B cell (primary cell): ENCODE measurements at regions not wholly inside any gene's neighbourhood (a gene's known extent, or its start where the extent isn't known, plus 50 kb on each side); places are given as distances from the start of the nearest gene placed in this dataset.

Source experiments
- ATAC-seq: fragments of 200-7000 bp; cut with Tn5 transposase; one replicate; pipeline ENCODE4 v1.10.0; 2021; ENCODE audit warnings: low read depth, mild to moderate bottlenecking, moderate number of reproducible peaks, moderate library complexity
- CTCF ChIA-PET: fragments of 350-600 bp; sonication (Branson Sonifier 250); formaldehyde crosslinking; loops from one replicate; lab custom pipeline; 2021; ENCODE audit warnings: antibody characterized with exemption, inconsistent platforms; lab: Charles Lee
- POLR2A ChIA-PET: fragments of 350-600 bp; sonication (Branson Sonifier 250); formaldehyde crosslinking; loops from one replicate; lab custom pipeline; 2021; ENCODE audit warnings: antibody characterized with exemption; lab: Charles Lee
- DNase-seq: peaks from one replicate; pipeline ENCODE4 v3.0.0; 2013
- H2AFZ ChIP-seq: 2 replicates; pipeline ENCODE4 v1.6.1; 2012; ENCODE audit warnings: mild to moderate bottlenecking, low read depth, low read length; ENCODE audit not compliant: insufficient read depth, poor library complexity, severe bottlenecking
- H3K27ac ChIP-seq, 2 donors: 1 replicate in 1 of 2; 2 replicates in 1 of 2; pipeline ENCODE4 v1.5.1; 2012 to 2013; ENCODE audit warnings: low read length in 2 of 2, mild to moderate bottlenecking in 2 of 2, moderate library complexity in 1 of 2
- H3K27me3 ChIP-seq, 4 experiments: fragments of 200-600 bp in 1 of 4; sonication (generic) in 1 of 4; replicated peaks in 1 of 4; 1 replicate in 2 of 4; 2 replicates in 2 of 4; pipeline versions ENCODE4 v1.6.1 to v1.7.0; 2013 to 2016; ENCODE audit warnings: low read length in 3 of 4, mild to moderate bottlenecking in 2 of 4, mixed read lengths in 1 of 4, moderate library complexity in 1 of 4; ENCODE audit not compliant: insufficient read depth in 4 of 4, control insufficient read depth in 3 of 4; ENCODE audit errors: control extremely low read depth in 1 of 4
- H3K36me3 ChIP-seq, 2 experiments: replicated peaks in 1 of 2; 1 replicate in 1 of 2; 2 replicates in 1 of 2; pipeline versions ENCODE4 v1.6.1 to v1.7.1; 2013; ENCODE audit warnings: low read length in 1 of 2; ENCODE audit not compliant: insufficient read depth in 2 of 2, control insufficient read depth in 1 of 2; ENCODE audit errors: control extremely low read depth in 1 of 2, extremely low read depth in 1 of 2
- H3K4me1 ChIP-seq, 2 donors: fragments of 200-600 bp in 1 of 2; sonication (generic) in 1 of 2; 1 replicate in 1 of 2; 2 replicates in 1 of 2; pipeline versions ENCODE4 v1.5.1 to v1.6.1; 2013 to 2017; ENCODE audit warnings: low read length in 2 of 2; ENCODE audit not compliant: control insufficient read depth in 2 of 2, insufficient read depth in 2 of 2
- H3K4me2 ChIP-seq: replicated peaks from 2 replicates; pipeline ENCODE3; 2012; ENCODE audit warnings: mild to moderate bottlenecking, low read depth, low read length; ENCODE audit not compliant: poor library complexity, severe bottlenecking
- H3K4me3 ChIP-seq, 5 experiments: fragments of 200-600 bp in 1 of 5; sonication (generic) in 1 of 5; 1 replicate in 3 of 5; 2 replicates in 2 of 5; pipeline versions ENCODE4 v1.5.1 to v1.7.0; 2011 to 2016; ENCODE audit warnings: low read length in 4 of 5, mild to moderate bottlenecking in 4 of 5, low read depth in 2 of 5, control low read depth in 1 of 5, moderate library complexity in 1 of 5; ENCODE audit not compliant: insufficient read depth in 1 of 5; ENCODE audit errors: control extremely low read depth in 1 of 5, extremely low read depth in 1 of 5
- H3K79me2 ChIP-seq: fragments of 200-600 bp; sonication (generic); one replicate; pipeline ENCODE4 v1.6.0; 2016; ENCODE audit warnings: low read length; ENCODE audit not compliant: control insufficient read depth, insufficient read depth
- H3K9ac ChIP-seq: fragments of 200-600 bp; sonication (generic); 2 replicates; pipeline ENCODE4 v1.6.1; 2017; ENCODE audit warnings: mild to moderate bottlenecking, low read length, moderate library complexity
- H3K9me3 ChIP-seq, 3 donors: one replicate each; pipeline versions ENCODE4 v1.6.1 to v1.7.1; 2013; ENCODE audit warnings: low read length in 2 of 3; ENCODE audit not compliant: control insufficient read depth in 2 of 3, insufficient read depth in 1 of 3; ENCODE audit errors: control extremely low read depth in 1 of 3
- H4K20me1 ChIP-seq: 2 replicates; pipeline ENCODE4 v1.6.0; 2012; ENCODE audit warnings: mild to moderate bottlenecking, low read length; ENCODE audit not compliant: insufficient read depth, control insufficient read depth, poor library complexity, severe bottlenecking
- H3K27ac Mint-ChIP-seq: one replicate; pipeline ENCODE4 v1.8.0; 2021; ENCODE audit warnings: mixed read lengths
- H3K27me3 Mint-ChIP-seq: one replicate; pipeline ENCODE4 v1.8.0; 2021; ENCODE audit warnings: mixed read lengths
- H3K4me1 Mint-ChIP-seq: one replicate; pipeline ENCODE4 v1.8.0; 2021; ENCODE audit warnings: mixed read lengths
- H3K4me3 Mint-ChIP-seq: one replicate; pipeline ENCODE4 v1.8.0; 2021; ENCODE audit warnings: mixed read lengths
- H3K9me3 Mint-ChIP-seq: one replicate; pipeline ENCODE4 v1.8.0; 2022; ENCODE audit warnings: mixed read lengths; ENCODE audit not compliant: insufficient read depth
- EZH2 ChIP-seq: IDR thresholded peaks from 2 replicates; pipeline ENCODE4 v1.6.1; 2012; ENCODE audit warnings: borderline replicate concordance, low read depth, mild to moderate bottlenecking, moderate library complexity, low read length; ENCODE audit not compliant: insufficient read depth, poor library complexity, severe bottlenecking
- WGBS: methylation state at CpG from one replicate; pipeline ENCODE4 v1.1.5; 2013; ENCODE audit warnings: missing lambda C conversion rate; ENCODE audit not compliant: insufficient coverage; 5-methylcytosine and 5-hydroxymethylcytosine counted together
- intact Hi-C: fragments of 100-400 bp; cut with micrococcal nuclease; formaldehyde crosslinking; loops from one replicate; pipeline ENCODE4 v1.10.0; 2022
- TF ChIP-seq, protein P1 (sequence below): fragments of 200-600 bp; IDR thresholded peaks from one replicate; pipeline ENCODE4 v1.8.0; 2022; ENCODE audit warnings: antibody characterized with exemption, mild to moderate bottlenecking

DNA sequence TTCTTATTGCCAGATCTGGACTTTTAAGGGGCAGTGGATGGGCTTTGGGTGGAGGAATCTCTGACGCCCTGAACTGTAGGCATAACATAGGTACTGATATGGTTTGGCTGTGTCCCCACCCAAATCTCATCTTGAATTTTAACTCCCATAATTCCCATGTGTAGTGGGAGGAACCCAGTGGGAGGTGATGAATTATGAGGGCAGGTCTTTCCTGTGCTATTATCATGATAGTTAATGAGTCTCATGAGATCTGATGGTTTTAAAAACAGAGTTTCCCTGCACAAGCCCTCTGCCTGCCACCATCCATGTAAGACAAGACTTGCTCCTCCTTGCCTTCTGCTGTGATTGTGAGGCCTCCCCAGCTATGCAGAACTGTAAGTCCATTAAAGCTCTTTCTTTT, 160.0 kb upstream of the CRY1 start:
- intact Hi-C loops: no loop called here
- H3K4me2 ChIP-seq: no peak overlapping the region
- no peak overlapping the region for H3K27ac ChIP-seq
- H3K9ac ChIP-seq: no peak overlapping the region
- no peaks in the 10 kb centered on the region for H4K20me1 ChIP-seq
- peaks cover 0 to 6% (median 0%) of the 10 kb centered on the region in 3 donors for H3K9me3 ChIP-seq
- DNase-seq (no peak), ATAC-seq (no peak)
- no peaks in the 10 kb centered on the region for H3K4me1 ChIP-seq
- Mint-ChIP-seq H3K9me3 (no peaks in the 10 kb centered on the region), H3K4me1 (no peaks in the 10 kb centered on the region), H3K27ac (no peak overlapping the region), H3K27me3 (peaks cover 25% of the 10 kb centered on the region), H3K4me3 (no peak overlapping the region)
- no peaks in the 10 kb centered on the region for H3K27me3 ChIP-seq
- no CpG with 5 or more reads among the region's 1 CpG for WGBS
- H3K4me3 ChIP-seq: no peak overlapping the region
- no peaks in the 10 kb centered on the region for H3K79me2 ChIP-seq
- no peak overlapping the region for H2AFZ ChIP-seq
- no peaks in the 10 kb centered on the region for H3K36me3 ChIP-seq
- POLR2A ChIA-PET: no interaction called here
- CTCF ChIA-PET: no interaction called here
- TF ChIP-seq EZH2: no peak
- TF ChIP-seq, protein P1, sequence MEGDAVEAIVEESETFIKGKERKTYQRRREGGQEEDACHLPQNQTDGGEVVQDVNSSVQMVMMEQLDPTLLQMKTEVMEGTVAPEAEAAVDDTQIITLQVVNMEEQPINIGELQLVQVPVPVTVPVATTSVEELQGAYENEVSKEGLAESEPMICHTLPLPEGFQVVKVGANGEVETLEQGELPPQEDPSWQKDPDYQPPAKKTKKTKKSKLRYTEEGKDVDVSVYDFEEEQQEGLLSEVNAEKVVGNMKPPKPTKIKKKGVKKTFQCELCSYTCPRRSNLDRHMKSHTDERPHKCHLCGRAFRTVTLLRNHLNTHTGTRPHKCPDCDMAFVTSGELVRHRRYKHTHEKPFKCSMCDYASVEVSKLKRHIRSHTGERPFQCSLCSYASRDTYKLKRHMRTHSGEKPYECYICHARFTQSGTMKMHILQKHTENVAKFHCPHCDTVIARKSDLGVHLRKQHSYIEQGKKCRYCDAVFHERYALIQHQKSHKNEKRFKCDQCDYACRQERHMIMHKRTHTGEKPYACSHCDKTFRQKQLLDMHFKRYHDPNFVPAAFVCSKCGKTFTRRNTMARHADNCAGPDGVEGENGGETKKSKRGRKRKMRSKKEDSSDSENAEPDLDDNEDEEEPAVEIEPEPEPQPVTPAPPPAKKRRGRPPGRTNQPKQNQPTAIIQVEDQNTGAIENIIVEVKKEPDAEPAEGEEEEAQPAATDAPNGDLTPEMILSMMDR: no peak

DNA sequence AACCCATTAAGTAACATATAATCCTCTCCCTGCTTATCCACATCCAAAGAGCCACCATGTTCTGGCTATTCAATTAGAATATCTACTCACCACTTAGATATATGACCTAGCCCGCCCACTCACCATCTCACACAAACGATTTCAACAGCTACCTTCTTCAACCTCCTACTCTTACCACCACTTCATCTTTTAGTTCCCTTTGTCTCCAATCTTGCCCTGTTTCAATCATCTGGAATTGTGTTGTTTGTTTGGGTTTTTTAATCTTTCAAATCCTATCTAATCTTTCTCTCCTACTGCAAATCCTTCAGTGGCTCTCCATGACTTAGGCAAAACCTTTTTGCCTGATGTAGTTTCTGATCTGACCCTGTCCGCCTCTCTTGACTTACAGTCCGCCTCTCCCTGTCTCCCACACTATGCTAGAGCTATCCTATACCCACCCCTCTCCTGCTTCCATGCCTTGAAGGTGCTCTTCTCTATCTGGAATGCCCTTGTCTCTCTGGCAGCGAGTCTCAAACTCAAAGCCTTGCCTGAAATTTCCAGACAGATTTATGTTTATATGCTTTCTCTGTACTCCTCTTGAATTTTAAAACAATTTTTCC, 161.0 kb upstream of the CRY1 start:
- H3K79me2 ChIP-seq: no peaks in the 10 kb centered on the region
- H3K4me1 ChIP-seq: no peaks in the 10 kb centered on the region
- H4K20me1 ChIP-seq: no peaks in the 10 kb centered on the region
- Mint-ChIP-seq H3K27ac (no peak overlapping the region), H3K4me1 (no peaks in the 10 kb centered on the region), H3K9me3 (no peaks in the 10 kb centered on the region), H3K4me3 (no peak overlapping the region), H3K27me3 (peaks cover 25% of the 10 kb centered on the region)
- TF ChIP-seq, protein P1: no peak
- TF ChIP-seq EZH2: no peak
- 81% methylated on average over 3 of the region's 5 CpGs for WGBS
- H3K27me3 ChIP-seq: no peaks in the 10 kb centered on the region
- H3K9ac ChIP-seq: no peak overlapping the region
- no peak overlapping the region for H2AFZ ChIP-seq
- ChIA-PET POLR2A (no interaction called here), CTCF (no interaction called here)
- peaks cover 0 to 6% (median 0%) of the 10 kb centered on the region in 3 donors for H3K9me3 ChIP-seq
- no peak overlapping the region for H3K4me3 ChIP-seq
- no peaks in the 10 kb centered on the region for H3K36me3 ChIP-seq
- DNase-seq (no peak), ATAC-seq (no peak)
- no peak overlapping the region for H3K4me2 ChIP-seq
- H3K27ac ChIP-seq: no peak overlapping the region
- intact Hi-C loops: no loop called here
